ENCODE measurements at regions not wholly inside any gene's neighbourhood (a gene's known extent, or its start where the extent isn't known, plus 50 kb on each side); places are given as distances from the start of the nearest gene placed in this dataset.

GRCh38 chr18:68299906-68300305, 415.0 kb downstream of the TMX3 start:
- in situ Hi-C loops (cut with HindIII; ENCODE audit: low pct_unique_long_range_greater_than_20kb, low sequenced_read_pairs) = no loop called here
- no peaks in the 10 kb centered on the region for H3K27me3 ChIP-seq (ENCODE audit: control insufficient read depth, insufficient read depth, low read length)
- DNase-seq (ENCODE audit: low read depth, low spot score) (no peak), ATAC-seq (no peak)
- H3K4me3 ChIP-seq (ENCODE audit: low read depth in 2 of 2, low read length in 2 of 2) = no peak overlapping the region
- intact Hi-C loops (cut with micrococcal nuclease; ENCODE audit: unreplicated experiment) = no loop called here
- H3K9me3 ChIP-seq (ENCODE audit: control insufficient read depth, insufficient read depth, low read depth, low read length) = no peaks in the 10 kb centered on the region
- no peak for TF ChIP-seq CTCF (IDR thresholded peaks at IDR 0.05)
- TF ChIP-seq REST (IDR thresholded peaks at IDR 0.05; ENCODE audit: insufficient read depth in 1 of 2, low read depth in 2 of 2, low read length in 1 of 2) = no peak
- no peak for TF ChIP-seq TCF7L2 (IDR thresholded peaks at IDR 0.05; ENCODE audit: low read depth, low read length)
- no peak for TF ChIP-seq SIN3A (IDR thresholded peaks at IDR 0.05; ENCODE audit: borderline replicate concordance, insufficient read depth, low read depth, low read length)
- TF ChIP-seq POLR2AphosphoS5 (IDR thresholded peaks at IDR 0.05; ENCODE audit: low read depth, low read length) = no peak
- ChIA-PET CTCF (no interaction called here), POLR2A (no interaction called here)
- no peaks in the 10 kb centered on the region for H3K4me1 ChIP-seq (ENCODE audit: control insufficient read depth, insufficient read depth, low read length)
- H3K27ac ChIP-seq (ENCODE audit: low read length) = no peak overlapping the region
- H3K36me3 ChIP-seq (ENCODE audit: control insufficient read depth, insufficient read depth, low read length) = no peaks in the 10 kb centered on the region
- BruUV-seq (replicated peaks) = no TSS peak

- BruUV-seq (replicated peaks) = no TSS peak
- intact Hi-C loops (cut with micrococcal nuclease; ENCODE audit: unreplicated experiment) = no loop called here
- Histone ChIP-seq H3K27ac (ENCODE audit: low read length) (no peak overlapping the region), H3K36me3 (ENCODE audit: control insufficient read depth, insufficient read depth, low read length) (no peaks in the 10 kb centered on the region), H3K4me3 (ENCODE audit: low read depth in 2 of 2, low read length in 2 of 2) (no peak overlapping the region), H3K27me3 (ENCODE audit: control insufficient read depth, insufficient read depth, low read length) (no peaks in the 10 kb centered on the region), H3K4me1 (ENCODE audit: control insufficient read depth, insufficient read depth, low read length) (no peaks in the 10 kb centered on the region), H3K9me3 (ENCODE audit: control insufficient read depth, insufficient read depth, low read depth, low read length) (no peaks in the 10 kb centered on the region)
- in situ Hi-C loops (cut with HindIII; ENCODE audit: low pct_unique_long_range_greater_than_20kb, low sequenced_read_pairs) = no loop called here
- no peak for TF ChIP-seq TCF7L2 (IDR thresholded peaks at IDR 0.05; ENCODE audit: low read depth, low read length)
- TF ChIP-seq REST (IDR thresholded peaks at IDR 0.05; ENCODE audit: insufficient read depth in 1 of 2, low read depth in 2 of 2, low read length in 1 of 2) = no peak
- TF ChIP-seq SIN3A (IDR thresholded peaks at IDR 0.05; ENCODE audit: borderline replicate concordance, insufficient read depth, low read depth, low read length) = no peak
- TF ChIP-seq CTCF (IDR thresholded peaks at IDR 0.05) = no peak
- ChIA-PET POLR2A (no interaction called here), CTCF (no interaction called here)
- ATAC-seq (no peak), DNase-seq (ENCODE audit: low read depth, low spot score) (no peak)
These were observed 416.6 kb downstream of the TMX3 start for GRCh38 chr18:68298330-68298729.
